SK-N-MC (cell line): ENCODE measurements at regions not wholly inside any gene's neighbourhood (a gene's known extent, or its start where the extent isn't known, plus 50 kb on each side); places are given as distances from the start of the nearest gene placed in this dataset.

Source experiments
- EZH2 ChIP-seq: fragments of 200-600 bp; sonication (generic); IDR thresholded peaks from one replicate; pipeline ENCODE4 v1.6.1; 2017; ENCODE audit warnings: antibody characterized with exemption
- POLR2AphosphoS5 ChIP-seq: IDR thresholded peaks from 2 replicates; pipeline ENCODE4 v1.6.1; 2012; ENCODE audit warnings: mild to moderate bottlenecking, low read depth, low read length, borderline replicate concordance

GRCh38 chr14:98724734-98725133 is 547.3 kb downstream of the BCL11B start:
- no peak for TF ChIP-seq EZH2
- no peak for TF ChIP-seq POLR2AphosphoS5
